HEK293 (cell line): ENCODE measurements at regions not wholly inside any gene's neighbourhood (a gene's known extent, or its start where the extent isn't known, plus 50 kb on each side); places are given as distances from the start of the nearest gene placed in this dataset.

Experiments
- CTCF ChIA-PET: fragments of 350-600 bp; formaldehyde crosslinking; extraction: SDS; loops from one replicate; lab custom pipeline; 2021; ENCODE audit warnings: antibody characterized with exemption; lab: Yijun Ruan, JAX
- POLR2A ChIA-PET: fragments of 300-600 bp; formaldehyde crosslinking; extraction: SDS; loops from one replicate; lab custom pipeline; 2020; ENCODE audit warnings: antibody characterized with exemption, inconsistent platforms; lab: Yijun Ruan, JAX
- H3K27ac ChIP-seq: fragments of 200-500 bp; sonication (Bioruptor generic); 2 replicates; pipeline ENCODE4 v1.5.1; 2014; ENCODE audit warnings: low read depth, low read length, control low read depth, inconsistent platforms; ENCODE audit errors: extremely low read depth
- H3K36me3 ChIP-seq, 2 experiments: fragments of 200-500 bp in 1 of 2; sonication (Bioruptor generic) in 1 of 2; 1 replicate in 1 of 2; 2 replicates in 1 of 2; pipeline ENCODE4 v1.5.1; 2014 to 2017; ENCODE audit warnings: inconsistent platforms in 2 of 2, low read length in 2 of 2; ENCODE audit not compliant: control insufficient read depth in 2 of 2, insufficient read depth in 1 of 2
- H3K4me1 ChIP-seq: fragments of 200-500 bp; sonication (Bioruptor generic); 2 replicates; pipeline ENCODE4 v1.5.1; 2014; ENCODE audit warnings: mild to moderate bottlenecking, low read length, inconsistent platforms; ENCODE audit not compliant: control insufficient read depth, insufficient read depth
- H3K4me3 ChIP-seq: 2 replicates; pipeline ENCODE4 v1.5.1; 2011; ENCODE audit warnings: low read depth, mild to moderate bottlenecking, control low read depth, low read length, moderate library complexity
- H3K9me3 ChIP-seq: fragments of 200-500 bp; sonication (Bioruptor generic); 2 replicates; pipeline ENCODE4 v1.5.1; 2014; ENCODE audit warnings: low read depth, low read length, inconsistent platforms; ENCODE audit not compliant: control insufficient read depth, insufficient read depth
- BCL11B ChIP-seq: fragments of 450-650 bp; formaldehyde crosslinking; IDR thresholded peaks from 2 replicates; pipeline ENCODE4 v1.5.1; 2016; ENCODE audit warnings: low read depth, missing biosample characterization, missing genetic modification characterization
- GFI1B ChIP-seq: fragments of 450-650 bp; formaldehyde crosslinking; IDR thresholded peaks from 2 replicates; pipeline ENCODE4 v1.5.1; 2016; ENCODE audit warnings: missing biosample characterization, missing genetic modification characterization
- HOXA7 ChIP-seq: sonication (generic); formaldehyde crosslinking; IDR thresholded peaks from 2 replicates; pipeline ENCODE4 v1.8.1; 2022; ENCODE audit warnings: missing genetic modification reagents, borderline replicate concordance
- KLF8 ChIP-seq: fragments of 450-650 bp; formaldehyde crosslinking; IDR thresholded peaks from 2 replicates; pipeline ENCODE4 v1.5.1; 2016; ENCODE audit warnings: missing biosample characterization, missing genetic modification characterization
- MZF1 ChIP-seq: fragments of 450-650 bp; formaldehyde crosslinking; IDR thresholded peaks from 2 replicates; pipeline ENCODE4 v1.5.1; 2017; ENCODE audit warnings: missing biosample characterization, missing genetic modification characterization, borderline replicate concordance
- ZBTB20 ChIP-seq: fragments of 450-650 bp; formaldehyde crosslinking; IDR thresholded peaks from 2 replicates; pipeline ENCODE4 v1.5.1; 2016; ENCODE audit warnings: missing biosample characterization, missing genetic modification characterization
- ZBTB21 ChIP-seq: fragments of 450-650 bp; formaldehyde crosslinking; IDR thresholded peaks from 2 replicates; pipeline ENCODE4 v1.5.1; 2017; ENCODE audit warnings: missing biosample characterization, missing genetic modification characterization
- ZNF132 ChIP-seq: fragments of 450-650 bp; formaldehyde crosslinking; IDR thresholded peaks from 2 replicates; pipeline ENCODE4 v1.5.1; 2017; ENCODE audit warnings: missing biosample characterization, missing genetic modification characterization, borderline replicate concordance
- ZNF169 ChIP-seq: fragments of 450-650 bp; formaldehyde crosslinking; IDR thresholded peaks from 2 replicates; pipeline ENCODE4 v1.5.1; 2016; ENCODE audit warnings: missing biosample characterization, missing genetic modification characterization
- ZNF18 ChIP-seq: fragments of 450-650 bp; formaldehyde crosslinking; IDR thresholded peaks from 2 replicates; pipeline ENCODE4 v1.5.1; 2016; ENCODE audit warnings: missing biosample characterization, missing genetic modification characterization
- ZNF202 ChIP-seq: fragments of 450-650 bp; formaldehyde crosslinking; IDR thresholded peaks from 2 replicates; pipeline ENCODE4 v1.5.1; 2016; ENCODE audit warnings: missing biosample characterization, missing genetic modification characterization, borderline replicate concordance
- ZNF274 ChIP-seq, 2 experiments: fragments of 200-500 bp in 1 of 2; fragments of 450-650 bp in 1 of 2; sonication (Bioruptor generic) in 1 of 2; formaldehyde crosslinking in 1 of 2; IDR thresholded peaks; 2 replicates each; pipeline versions ENCODE4 v1.5.1 to v1.6.1; 2014 to 2016; ENCODE audit warnings: borderline replicate concordance in 1 of 2, inconsistent platforms in 1 of 2, low read length in 1 of 2, missing biosample characterization in 1 of 2, missing genetic modification characterization in 1 of 2
- ZNF366 ChIP-seq: fragments of 450-650 bp; formaldehyde crosslinking; conservative IDR thresholded peaks from 2 replicates; pipeline ENCODE4 v1.5.1; 2016; ENCODE audit warnings: missing biosample characterization, missing genetic modification characterization
- ZNF426 ChIP-seq: fragments of 450-650 bp; formaldehyde crosslinking; IDR thresholded peaks from 2 replicates; pipeline ENCODE4 v1.5.1; 2017; ENCODE audit warnings: missing biosample characterization, missing genetic modification characterization, mild to moderate bottlenecking, inconsistent platforms, moderate library complexity
- ZNF473 ChIP-seq: fragments of 450-650 bp; formaldehyde crosslinking; IDR thresholded peaks from 2 replicates; pipeline ENCODE4 v1.5.1; 2017; ENCODE audit warnings: missing biosample characterization, missing genetic modification characterization
- ZNF501 ChIP-seq: fragments of 450-650 bp; formaldehyde crosslinking; IDR thresholded peaks from 2 replicates; pipeline ENCODE4 v1.5.1; 2016; ENCODE audit warnings: missing biosample characterization, missing genetic modification characterization
- ZNF610 ChIP-seq: fragments of 450-650 bp; formaldehyde crosslinking; IDR thresholded peaks from 2 replicates; pipeline ENCODE4 v1.5.1; 2016; ENCODE audit warnings: missing biosample characterization, missing genetic modification characterization, borderline replicate concordance
- ZNF626 ChIP-seq: fragments of 450-650 bp; sonication (Bioruptor Pico); formaldehyde crosslinking; IDR thresholded peaks from 2 replicates; pipeline ENCODE4 v1.5.1; 2018; ENCODE audit warnings: missing biosample characterization, missing genetic modification characterization, inconsistent platforms
- ZNF701 ChIP-seq: fragments of 450-650 bp; formaldehyde crosslinking; IDR thresholded peaks from 2 replicates; pipeline ENCODE4 v1.5.1; 2016; ENCODE audit warnings: missing biosample characterization, missing genetic modification characterization
- ZNF707 ChIP-seq: fragments of 450-650 bp; formaldehyde crosslinking; IDR thresholded peaks from 2 replicates; pipeline ENCODE4 v1.5.1; 2016; ENCODE audit warnings: missing biosample characterization, missing genetic modification characterization
- ZNF785 ChIP-seq: fragments of 450-650 bp; formaldehyde crosslinking; IDR thresholded peaks from 2 replicates; pipeline ENCODE4 v1.5.1; 2016; ENCODE audit warnings: missing biosample characterization, missing genetic modification characterization
- TF ChIP-seq, protein P1 (sequence below): fragments of 450-650 bp; formaldehyde crosslinking; IDR thresholded peaks from 2 replicates; pipeline ENCODE4 v1.5.1; 2016; ENCODE audit warnings: missing biosample characterization, missing genetic modification characterization
- TF ChIP-seq, protein P2 (sequence below): fragments of 450-650 bp; formaldehyde crosslinking; IDR thresholded peaks from 2 replicates; pipeline ENCODE4 v1.5.1; 2017; ENCODE audit warnings: missing biosample characterization, mild to moderate bottlenecking, missing genetic modification characterization, moderate library complexity

GRCh38 chr17:33369876-33370275 lies 76.8 kb upstream of the ASIC2 start:
- CTCF ChIA-PET: no interaction called here
- Histone ChIP-seq H3K4me1 (no peaks in the 10 kb centered on the region), H3K4me3 (no peak overlapping the region), H3K9me3 (no peaks in the 10 kb centered on the region), H3K27ac (no peak overlapping the region), H3K36me3 (no peaks in the 10 kb centered on the region)
- TF ChIP-seq, protein P1, sequence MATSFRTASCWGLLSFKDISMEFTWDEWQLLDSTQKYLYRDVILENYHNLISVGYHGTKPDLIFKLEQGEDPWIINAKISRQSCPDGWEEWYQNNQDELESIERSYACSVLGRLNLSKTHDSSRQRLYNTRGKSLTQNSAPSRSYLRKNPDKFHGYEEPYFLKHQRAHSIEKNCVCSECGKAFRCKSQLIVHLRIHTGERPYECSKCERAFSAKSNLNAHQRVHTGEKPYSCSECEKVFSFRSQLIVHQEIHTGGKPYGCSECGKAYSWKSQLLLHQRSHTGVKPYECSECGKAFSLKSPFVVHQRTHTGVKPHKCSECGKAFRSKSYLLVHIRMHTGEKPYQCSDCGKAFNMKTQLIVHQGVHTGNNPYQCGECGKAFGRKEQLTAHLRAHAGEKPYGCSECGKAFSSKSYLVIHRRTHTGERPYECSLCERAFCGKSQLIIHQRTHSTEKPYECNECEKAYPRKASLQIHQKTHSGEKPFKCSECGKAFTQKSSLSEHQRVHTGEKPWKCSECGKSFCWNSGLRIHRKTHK (tag by site-specific recombination): no peak
- no peak for TF ChIP-seq ZNF701 (tag by site-specific recombination)
- no peak for TF ChIP-seq ZNF18 (tag by site-specific recombination)
- TF ChIP-seq, protein P2, sequence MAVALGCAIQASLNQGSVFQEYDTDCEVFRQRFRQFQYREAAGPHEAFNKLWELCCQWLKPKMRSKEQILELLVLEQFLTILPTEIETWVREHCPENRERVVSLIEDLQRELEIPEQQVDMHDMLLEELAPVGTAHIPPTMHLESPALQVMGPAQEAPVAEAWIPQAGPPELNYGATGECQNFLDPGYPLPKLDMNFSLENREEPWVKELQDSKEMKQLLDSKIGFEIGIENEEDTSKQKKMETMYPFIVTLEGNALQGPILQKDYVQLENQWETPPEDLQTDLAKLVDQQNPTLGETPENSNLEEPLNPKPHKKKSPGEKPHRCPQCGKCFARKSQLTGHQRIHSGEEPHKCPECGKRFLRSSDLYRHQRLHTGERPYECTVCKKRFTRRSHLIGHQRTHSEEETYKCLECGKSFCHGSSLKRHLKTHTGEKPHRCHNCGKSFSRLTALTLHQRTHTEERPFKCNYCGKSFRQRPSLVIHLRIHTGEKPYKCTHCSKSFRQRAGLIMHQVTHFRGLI (tag by site-specific recombination): no peak
- no peak for TF ChIP-seq BCL11B (tag by site-specific recombination)
- TF ChIP-seq GFI1B (tag by site-specific recombination): no peak
- no peak for TF ChIP-seq ZNF610 (tag by site-specific recombination)
- TF ChIP-seq KLF8 (tag by site-specific recombination): no peak
- no peak for TF ChIP-seq ZNF202 (tag by site-specific recombination)
- TF ChIP-seq ZNF707 (tag by site-specific recombination): no peak
- TF ChIP-seq ZBTB20 (tag by site-specific recombination): no peak
- POLR2A ChIA-PET: no interaction called here

DNA sequence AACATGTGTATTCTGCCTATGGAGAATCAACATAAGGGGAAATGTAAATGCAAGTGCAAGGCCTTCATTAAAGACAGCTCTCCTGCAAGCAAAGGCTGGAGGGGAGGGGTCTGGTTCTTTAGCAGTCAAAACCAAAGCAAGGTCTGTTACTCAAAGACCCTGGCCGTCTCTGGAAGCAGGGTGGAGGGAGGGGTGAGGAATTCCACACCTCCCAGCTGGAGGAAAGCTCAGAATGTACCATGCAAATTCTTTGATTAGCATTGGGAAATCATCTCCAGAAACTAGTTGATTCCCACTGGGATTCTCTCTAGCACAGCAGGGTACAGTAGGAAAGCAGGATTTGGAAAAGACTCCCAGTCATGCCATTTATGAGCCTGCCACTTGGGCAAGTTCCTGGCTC lies 77.3 kb upstream of the ASIC2 start:
- TF ChIP-seq ZNF501 (tag by site-specific recombination) (no peak), ZNF785 (tag by site-specific recombination) (no peak), ZBTB21 (tag by site-specific recombination) (no peak), ZNF473 (no peak), ZNF366 (no peak), ZNF626 (tag by site-specific recombination) (no peak), ZNF426 (tag by site-specific recombination) (no peak), ZNF132 (tag by site-specific recombination) (no peak), ZNF169 (no peak), ZNF274 (IDR thresholded peaks at IDR 0.05; ENCODE audit: low read length) (no peak), ZNF274 (tag by site-specific recombination; IDR thresholded peaks at IDR 0.05; ENCODE audit: borderline replicate concordance) (no peak), HOXA7 (CRISPR knock-in tag) (no peak), MZF1 (tag by site-specific recombination) (no peak)
- POLR2A ChIA-PET: no interaction called here
- no peak overlapping the region for H3K4me3 ChIP-seq
- H3K4me1 ChIP-seq: no peaks in the 10 kb centered on the region
- CTCF ChIA-PET: no interaction called here
- H3K9me3 ChIP-seq: no peaks in the 10 kb centered on the region
- H3K36me3 ChIP-seq: no peaks in the 10 kb centered on the region
- no peak overlapping the region for H3K27ac ChIP-seq
